Hepatocyte (in vitro differentiated cells): ENCODE measurements at regions not wholly inside any gene's neighbourhood (a gene's known extent, or its start where the extent isn't known, plus 50 kb on each side); places are given as distances from the start of the nearest gene placed in this dataset.

ENCODE experiments used
- DNase-seq: peaks from one replicate; pipeline ENCODE4 v3.0.0-alpha.2; 2016; ENCODE audit warnings: low spot score
- H2AFZ ChIP-seq: fragments of 200-600 bp; sonication (generic); 2 replicates; pipeline ENCODE4 v1.6.0; 2016; ENCODE audit warnings: antibody characterized with exemption, mild to moderate bottlenecking
- H3K27ac ChIP-seq: fragments of 200-600 bp; sonication (generic); 2 replicates; pipeline ENCODE4 v1.5.1; 2016; ENCODE audit warnings: mild to moderate bottlenecking
- H3K27me3 ChIP-seq: fragments of 200-600 bp; sonication (generic); 2 replicates; pipeline ENCODE4 v1.6.1; 2016
- H3K36me3 ChIP-seq: fragments of 200-600 bp; sonication (generic); replicated peaks from 2 replicates; pipeline ENCODE4 v1.5.1; 2016; ENCODE audit warnings: low read depth; ENCODE audit not compliant: insufficient read depth
- H3K4me1 ChIP-seq: fragments of 200-600 bp; sonication (generic); 2 replicates; pipeline ENCODE4 v1.5.1; 2016; ENCODE audit warnings: mild to moderate bottlenecking, moderate library complexity; ENCODE audit not compliant: insufficient read depth
- H3K4me2 ChIP-seq: fragments of 200-600 bp; sonication (generic); 2 replicates; pipeline ENCODE4 v1.6.0; 2016
- H3K4me3 ChIP-seq: fragments of 200-600 bp; sonication (generic); 2 replicates; pipeline ENCODE4 v1.5.1; 2016; ENCODE audit warnings: mild to moderate bottlenecking
- H3K79me2 ChIP-seq: fragments of 200-600 bp; sonication (generic); 2 replicates; pipeline ENCODE4 v1.6.0; 2017; ENCODE audit warnings: mild to moderate bottlenecking
- H3K9me2 ChIP-seq: fragments of 200-600 bp; sonication (generic); replicated peaks from 2 replicates; pipeline ENCODE4 v1.6.0; 2017; ENCODE audit warnings: mild to moderate bottlenecking; ENCODE audit not compliant: insufficient read depth
- H3K9me3 ChIP-seq: fragments of 200-600 bp; sonication (generic); 2 replicates; pipeline ENCODE4 v1.5.1; 2016; ENCODE audit warnings: low read depth, mild to moderate bottlenecking
- H4K20me1 ChIP-seq: fragments of 200-600 bp; sonication (generic); 2 replicates; pipeline ENCODE4 v1.6.0; 2016; ENCODE audit warnings: mild to moderate bottlenecking; ENCODE audit not compliant: insufficient read depth, poor library complexity, severe bottlenecking
- CTCF ChIP-seq: fragments of 200-600 bp; sonication (generic); IDR thresholded peaks from 2 replicates; pipeline ENCODE4 v1.5.1; 2016; ENCODE audit warnings: antibody characterized with exemption, mild to moderate bottlenecking; ENCODE audit not compliant: poor library complexity
- EZH2 ChIP-seq: fragments of 200-600 bp; sonication (generic); IDR thresholded peaks from 2 replicates; pipeline ENCODE4 v1.6.1; 2016; ENCODE audit warnings: antibody characterized with exemption, mild to moderate bottlenecking, borderline replicate concordance
- EZH2phosphoT487 ChIP-seq: fragments of 200-600 bp; sonication (generic); IDR thresholded peaks from one replicate; pipeline ENCODE4 v1.6.1; 2018; ENCODE audit warnings: antibody characterized with exemption, mild to moderate bottlenecking, low read depth, moderate library complexity; ENCODE audit not compliant: unreplicated experiment, severe bottlenecking
- whole genome bisulfite sequencing: methylation state at CpG from one replicate; pipeline ENCODE4 v1.1.6; 2016; ENCODE audit warnings: low lambda C conversion rate; ENCODE audit errors: missing lambda C conversion rate; 5-methylcytosine and 5-hydroxymethylcytosine counted together

GRCh38 chr9:25864509-25864908 is 186.3 kb upstream of the TUSC1 start:
- WGBS = 79% methylated on average over 1 of the region's 1 CpG
- Histone ChIP-seq H3K4me1 (no peaks in the 10 kb centered on the region), H3K27me3 (no peaks in the 10 kb centered on the region), H2AFZ (no peak overlapping the region), H3K27ac (no peak overlapping the region), H3K9me3 (no peaks in the 10 kb centered on the region), H3K4me2 (no peak overlapping the region), H3K79me2 (no peaks in the 10 kb centered on the region), H4K20me1 (no peaks in the 10 kb centered on the region), H3K36me3 (no peaks in the 10 kb centered on the region), H3K4me3 (no peak overlapping the region), H3K9me2 (no peaks in the 10 kb centered on the region)
- no peak for DNase-seq
- TF ChIP-seq EZH2 = no peak
- TF ChIP-seq CTCF = no peak
- no peak for TF ChIP-seq EZH2phosphoT487

- H3K9me2 ChIP-seq = no peaks in the 10 kb centered on the region
- H2AFZ ChIP-seq = no peak overlapping the region
Observed at GRCh38 chr9:25861421-25861820, 183.2 kb upstream of the TUSC1 start.

GRCh38 chr9:25857147-25857546 is 178.9 kb upstream of the TUSC1 start:
- no peak for DNase-seq
- no peaks in the 10 kb centered on the region for H3K9me2 ChIP-seq
- no peaks in the 10 kb centered on the region for H3K79me2 ChIP-seq
- no peak overlapping the region for H3K4me2 ChIP-seq
- no peak for TF ChIP-seq EZH2
- TF ChIP-seq CTCF = no peak
- no peak for TF ChIP-seq EZH2phosphoT487
- no peak overlapping the region for H3K4me3 ChIP-seq
- no peaks in the 10 kb centered on the region for H3K4me1 ChIP-seq
- no peaks in the 10 kb centered on the region for H4K20me1 ChIP-seq
- no peak overlapping the region for H3K27ac ChIP-seq
- H3K36me3 ChIP-seq = no peaks in the 10 kb centered on the region
- no peaks in the 10 kb centered on the region for H3K9me3 ChIP-seq
- no peak overlapping the region for H2AFZ ChIP-seq
- no peaks in the 10 kb centered on the region for H3K27me3 ChIP-seq
- 65% methylated on average over 1 of the region's 1 CpG for WGBS

More at GRCh38 chr9:25861421-25861820, 183.2 kb upstream of the TUSC1 start:
- Histone ChIP-seq H3K9me3 (no peaks in the 10 kb centered on the region), H4K20me1 (no peaks in the 10 kb centered on the region), H3K4me3 (no peak overlapping the region), H3K27ac (no peak overlapping the region), H3K4me1 (no peaks in the 10 kb centered on the region), H3K79me2 (no peaks in the 10 kb centered on the region), H3K27me3 (no peaks in the 10 kb centered on the region), H3K36me3 (no peaks in the 10 kb centered on the region), H3K4me2 (no peak overlapping the region)
- TF ChIP-seq CTCF (no peak), EZH2 (no peak), EZH2phosphoT487 (no peak)
- DNase-seq = no peak
- WGBS = 73% methylated on average over 2 of the region's 2 CpGs

- WGBS = 68% methylated on average over 2 of the region's 2 CpGs
- no peak overlapping the region for H3K27ac ChIP-seq
- TF ChIP-seq EZH2phosphoT487 (no peak), CTCF (no peak), EZH2 (no peak)
- H3K4me2 ChIP-seq = no peak overlapping the region
- H3K36me3 ChIP-seq = no peaks in the 10 kb centered on the region
- no peak for DNase-seq
- H2AFZ ChIP-seq = no peak overlapping the region
- H4K20me1 ChIP-seq = no peaks in the 10 kb centered on the region
- no peak overlapping the region for H3K4me3 ChIP-seq
- peaks cover 7% of the 10 kb centered on the region for H3K9me3 ChIP-seq
- no peaks in the 10 kb centered on the region for H3K79me2 ChIP-seq
- H3K9me2 ChIP-seq = no peaks in the 10 kb centered on the region
- H3K4me1 ChIP-seq = no peaks in the 10 kb centered on the region
- no peaks in the 10 kb centered on the region for H3K27me3 ChIP-seq
Observed at GRCh38 chr9:25850803-25851202, 172.6 kb upstream of the TUSC1 start.
